Sigmoid colon (tissue), 6 donors: ENCODE measurements at regions not wholly inside any gene's neighbourhood (a gene's known extent, or its start where the extent isn't known, plus 50 kb on each side); places are given as distances from the start of the nearest gene placed in this dataset.

ENCODE experiments used
- DNase-seq: peaks from one replicate; pipeline ENCODE4 v3.0.0-alpha.2; 2019
- H3K27ac ChIP-seq, 4 donors: fragments of 200-600 bp; sonication (generic); one replicate each; pipeline ENCODE4 v1.5.1; 2016 to 2019; ENCODE audit warnings: mild to moderate bottlenecking in 1 of 4
- H3K27me3 ChIP-seq, 3 donors: fragments of 200-600 bp; sonication (generic); one replicate each; pipeline ENCODE4 v1.5.1; 2019; ENCODE audit warnings: mild to moderate bottlenecking in 1 of 3
- H3K36me3 ChIP-seq, 4 donors: fragments of 200-600 bp; sonication (generic); one replicate each; pipeline ENCODE4 v1.5.1; 2016 to 2019
- H3K4me1 ChIP-seq, 4 donors: fragments of 200-600 bp; sonication (generic); one replicate each; pipeline ENCODE4 v1.5.1; 2017 to 2019
- H3K4me3 ChIP-seq, 4 donors: fragments of 200-600 bp; sonication (generic); one replicate each; pipeline ENCODE4 v1.5.1; 2017 to 2019; ENCODE audit warnings: mild to moderate bottlenecking in 2 of 4, moderate library complexity in 1 of 4
- H3K9me3 ChIP-seq, 4 donors: fragments of 200-600 bp in 3 of 4; sonication (generic) in 3 of 4; one replicate each; pipeline versions ENCODE4 v1.5.1 to v1.6.1; 2013 to 2019
- CTCF ChIP-seq, 4 experiments: fragments of 450-650 bp in 3 of 4; fragments of 200-600 bp in 1 of 4; IDR thresholded peaks; one replicate each; pipeline ENCODE4 v1.5.1; 2016 to 2019; ENCODE audit warnings: antibody characterized with exemption in 4 of 4, mild to moderate bottlenecking in 3 of 4, moderate library complexity in 2 of 4
- EP300 ChIP-seq, 4 donors: sonication (generic); formaldehyde crosslinking; IDR thresholded peaks; one replicate each; pipeline ENCODE4 v1.6.1; 2017; ENCODE audit warnings: antibody characterized with exemption in 4 of 4
- POLR2A ChIP-seq, 2 donors: fragments of 450-650 bp; IDR thresholded peaks; one replicate each; pipeline ENCODE4 v1.6.1; 2016; ENCODE audit warnings: antibody characterized with exemption in 2 of 2, mild to moderate bottlenecking in 2 of 2, moderate library complexity in 2 of 2
- POLR2AphosphoS5 ChIP-seq, 4 donors: sonication (generic); formaldehyde crosslinking; IDR thresholded peaks; one replicate each; pipeline ENCODE4 v1.6.1; 2017; ENCODE audit warnings: antibody characterized with exemption in 4 of 4
- WGBS, 2 donors: extraction: QIAGEN DNeasy Blood & Tissue Kit; methylation state at CpG; one replicate each; pipeline ENCODE4 v1.1.7; 2013; 5-methylcytosine and 5-hydroxymethylcytosine counted together
- intact Hi-C: fragments of 100-400 bp; cut with DNase I; formaldehyde crosslinking; loops from one replicate; pipeline ENCODE4 v1.15.1; 2023
- donor health status: healthy with polysubstance abuse.
- donor health status: healthy.

GRCh38 chr3:82743196-82743595 is 981.8 kb upstream of the GBE1 start:
- intact Hi-C loops, result no loop called here

GRCh38 chr3:82741346-82741745 is 979.9 kb upstream of the GBE1 start:
- TF ChIP-seq POLR2AphosphoS5 (IDR thresholded peaks at IDR 0.05) (no peak), POLR2A (IDR thresholded peaks at IDR 0.05) (no peak), CTCF (IDR thresholded peaks at IDR 0.05) (no peak), EP300 (IDR thresholded peaks at IDR 0.05) (no peak)
- no peak overlapping the region for H3K27ac ChIP-seq
- DNase-seq, result no peak
- no peaks in the 10 kb centered on the region for H3K4me1 ChIP-seq
- no peak overlapping the region for H3K4me3 ChIP-seq
- H3K27me3 ChIP-seq, result no peaks in the 10 kb centered on the region
- WGBS, 2 donors, result 89 to 91% methylated on average over 2 of the region's 2 CpGs
- intact Hi-C loops, result no loop called here
- H3K9me3 ChIP-seq, result no peaks in the 10 kb centered on the region
- no peaks in the 10 kb centered on the region for H3K36me3 ChIP-seq

More at GRCh38 chr3:82743196-82743595, 981.8 kb upstream of the GBE1 start:
- Histone ChIP-seq H3K4me1 (no peaks in the 10 kb centered on the region), H3K4me3 (no peak overlapping the region), H3K36me3 (no peaks in the 10 kb centered on the region), H3K9me3 (no peaks in the 10 kb centered on the region), H3K27ac (no peak overlapping the region), H3K27me3 (no peaks in the 10 kb centered on the region)
- TF ChIP-seq POLR2AphosphoS5 (IDR thresholded peaks at IDR 0.05) (no peak), POLR2A (IDR thresholded peaks at IDR 0.05) (no peak), EP300 (IDR thresholded peaks at IDR 0.05) (no peak), CTCF (IDR thresholded peaks at IDR 0.05) (no peak)
- 89 to 90% methylated on average over 5 of the region's 5 CpGs for WGBS, 2 donors
- no peak for DNase-seq

GRCh38 chr3:82739390-82739789 is 977.9 kb upstream of the GBE1 start:
- TF ChIP-seq POLR2A (IDR thresholded peaks at IDR 0.05) (no peak), CTCF (IDR thresholded peaks at IDR 0.05) (no peak), POLR2AphosphoS5 (IDR thresholded peaks at IDR 0.05) (no peak), EP300 (IDR thresholded peaks at IDR 0.05) (no peak)
- WGBS, 2 donors, result 81 to 94% methylated on average over 1 of the region's 1 CpG
- Histone ChIP-seq H3K27me3 (no peaks in the 10 kb centered on the region), H3K4me3 (no peak overlapping the region), H3K36me3 (no peaks in the 10 kb centered on the region), H3K9me3 (no peaks in the 10 kb centered on the region), H3K4me1 (no peaks in the 10 kb centered on the region), H3K27ac (no peak overlapping the region)
- DNase-seq, result no peak
- intact Hi-C loops, result no loop called here

- TF ChIP-seq EP300 (IDR thresholded peaks at IDR 0.05) (no peak), POLR2AphosphoS5 (IDR thresholded peaks at IDR 0.05) (no peak), POLR2A (IDR thresholded peaks at IDR 0.05) (no peak), CTCF (IDR thresholded peaks at IDR 0.05) (no peak)
- 59 to 64% methylated on average over 5 of the region's 5 CpGs for WGBS, 2 donors
- H3K4me1 ChIP-seq, result no peaks in the 10 kb centered on the region
These were observed 975.3 kb upstream of the GBE1 start for GRCh38 chr3:82736696-82737277.

More at GRCh38 chr3:82736696-82737277, 975.3 kb upstream of the GBE1 start:
- no peak for DNase-seq
- intact Hi-C loops, result no loop called here
- H3K27me3 ChIP-seq, result no peaks in the 10 kb centered on the region
- no peaks in the 10 kb centered on the region for H3K36me3 ChIP-seq
- no peak overlapping the region for H3K4me3 ChIP-seq
- H3K9me3 ChIP-seq, result no peaks in the 10 kb centered on the region
- no peak overlapping the region for H3K27ac ChIP-seq
